HEK293 (cell line): ENCODE measurements at regions not wholly inside any gene's neighbourhood (a gene's known extent, or its start where the extent isn't known, plus 50 kb on each side); places are given as distances from the start of the nearest gene placed in this dataset.

Experiments
- KLF9 ChIP-seq: fragments of 450-650 bp; formaldehyde crosslinking; IDR thresholded peaks from 2 replicates; pipeline ENCODE4 v1.5.1; 2016; ENCODE audit warnings: missing biosample characterization, missing genetic modification characterization, low read depth
- TCF7L2 ChIP-seq: IDR thresholded peaks from 2 replicates; pipeline ENCODE4 v1.6.1; 2011; ENCODE audit warnings: low read depth, mild to moderate bottlenecking, inconsistent platforms, low read length, moderate library complexity, borderline replicate concordance
- TRIM28 ChIP-seq: IDR thresholded peaks from 2 replicates; pipeline ENCODE4 v1.6.1; 2011; ENCODE audit warnings: low read length, control low read depth, borderline replicate concordance
- YY1 ChIP-seq: fragments of 450-650 bp; formaldehyde crosslinking; IDR thresholded peaks from 2 replicates; pipeline ENCODE4 v1.5.1; 2018; ENCODE audit warnings: missing biosample characterization, missing genetic modification characterization
- ZNF335 ChIP-seq: fragments of 450-650 bp; formaldehyde crosslinking; conservative IDR thresholded peaks from 2 replicates; pipeline ENCODE4 v1.5.1; 2016; ENCODE audit warnings: missing biosample characterization, missing genetic modification characterization
- ZNF350 ChIP-seq: fragments of 450-650 bp; formaldehyde crosslinking; IDR thresholded peaks from 2 replicates; pipeline ENCODE4 v1.5.0; 2017; ENCODE audit warnings: missing biosample characterization, mild to moderate bottlenecking, missing genetic modification characterization
- ZNF354C ChIP-seq: fragments of 450-650 bp; formaldehyde crosslinking; IDR thresholded peaks from 2 replicates; pipeline ENCODE4 v1.5.1; 2016; ENCODE audit warnings: missing biosample characterization, missing genetic modification characterization, low read depth, borderline replicate concordance
- ZNF433 ChIP-seq: fragments of 450-650 bp; formaldehyde crosslinking; IDR thresholded peaks from 2 replicates; pipeline ENCODE4 v1.5.1; 2016; ENCODE audit warnings: missing biosample characterization, missing genetic modification characterization, low read depth
- ZNF555 ChIP-seq: fragments of 450-650 bp; formaldehyde crosslinking; conservative IDR thresholded peaks from 2 replicates; pipeline ENCODE4 v1.5.1; 2017; ENCODE audit warnings: missing biosample characterization, mild to moderate bottlenecking, missing genetic modification characterization, inconsistent platforms
- ZNF658 ChIP-seq: fragments of 450-650 bp; formaldehyde crosslinking; IDR thresholded peaks from 2 replicates; pipeline ENCODE4; 2016; ENCODE audit warnings: missing biosample characterization, missing genetic modification characterization
- TF ChIP-seq, protein P1 (sequence below): fragments of 450-650 bp; formaldehyde crosslinking; IDR thresholded peaks from 2 replicates; pipeline ENCODE4 v1.5.1; 2016; ENCODE audit warnings: missing biosample characterization, missing genetic modification characterization
- TF ChIP-seq, protein P2 (sequence below): fragments of 450-650 bp; formaldehyde crosslinking; IDR thresholded peaks from 2 replicates; pipeline ENCODE4 v1.5.1; 2016; ENCODE audit warnings: missing biosample characterization, missing genetic modification characterization
- TF ChIP-seq, protein P3 (sequence below): fragments of 450-650 bp; formaldehyde crosslinking; IDR thresholded peaks from 2 replicates; pipeline ENCODE4 v1.5.1; 2016; ENCODE audit warnings: missing biosample characterization, missing genetic modification characterization
- TF ChIP-seq, protein P4 (sequence below): fragments of 450-650 bp; formaldehyde crosslinking; IDR thresholded peaks from 2 replicates; pipeline ENCODE4 v1.5.1; 2016; ENCODE audit warnings: missing biosample characterization, missing genetic modification characterization

DNA sequence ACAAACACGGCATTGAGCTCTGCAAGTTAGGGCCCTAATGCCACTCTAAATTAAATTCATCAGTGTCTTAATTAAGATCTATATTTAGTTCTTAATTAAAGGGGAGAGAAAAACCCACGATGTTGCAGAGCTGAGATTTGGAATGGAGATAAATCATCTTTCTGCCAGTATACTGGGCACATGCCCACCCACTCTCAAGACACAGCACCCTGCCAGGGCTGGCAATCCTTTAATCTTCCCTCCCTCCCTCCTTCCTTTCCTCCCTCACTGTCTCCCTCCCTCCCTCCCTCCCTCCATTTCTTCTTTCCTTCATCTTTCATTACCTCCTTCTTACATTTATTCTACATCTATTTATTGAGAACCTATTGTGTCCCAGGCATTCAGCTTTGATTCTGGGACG lies 194.8 kb downstream of the BUD13 start:
- no peak for TF ChIP-seq ZNF658 (tag by site-specific recombination)
- no peak for TF ChIP-seq ZNF350 (tag by site-specific recombination)
- TF ChIP-seq ZNF354C, result no peak
- TF ChIP-seq ZNF555 (tag by site-specific recombination), result no peak
- no peak for TF ChIP-seq TRIM28
- no peak for TF ChIP-seq ZNF335
- no peak for TF ChIP-seq TCF7L2
- TF ChIP-seq KLF9 (tag by site-specific recombination), result no peak
- TF ChIP-seq, protein P1, sequence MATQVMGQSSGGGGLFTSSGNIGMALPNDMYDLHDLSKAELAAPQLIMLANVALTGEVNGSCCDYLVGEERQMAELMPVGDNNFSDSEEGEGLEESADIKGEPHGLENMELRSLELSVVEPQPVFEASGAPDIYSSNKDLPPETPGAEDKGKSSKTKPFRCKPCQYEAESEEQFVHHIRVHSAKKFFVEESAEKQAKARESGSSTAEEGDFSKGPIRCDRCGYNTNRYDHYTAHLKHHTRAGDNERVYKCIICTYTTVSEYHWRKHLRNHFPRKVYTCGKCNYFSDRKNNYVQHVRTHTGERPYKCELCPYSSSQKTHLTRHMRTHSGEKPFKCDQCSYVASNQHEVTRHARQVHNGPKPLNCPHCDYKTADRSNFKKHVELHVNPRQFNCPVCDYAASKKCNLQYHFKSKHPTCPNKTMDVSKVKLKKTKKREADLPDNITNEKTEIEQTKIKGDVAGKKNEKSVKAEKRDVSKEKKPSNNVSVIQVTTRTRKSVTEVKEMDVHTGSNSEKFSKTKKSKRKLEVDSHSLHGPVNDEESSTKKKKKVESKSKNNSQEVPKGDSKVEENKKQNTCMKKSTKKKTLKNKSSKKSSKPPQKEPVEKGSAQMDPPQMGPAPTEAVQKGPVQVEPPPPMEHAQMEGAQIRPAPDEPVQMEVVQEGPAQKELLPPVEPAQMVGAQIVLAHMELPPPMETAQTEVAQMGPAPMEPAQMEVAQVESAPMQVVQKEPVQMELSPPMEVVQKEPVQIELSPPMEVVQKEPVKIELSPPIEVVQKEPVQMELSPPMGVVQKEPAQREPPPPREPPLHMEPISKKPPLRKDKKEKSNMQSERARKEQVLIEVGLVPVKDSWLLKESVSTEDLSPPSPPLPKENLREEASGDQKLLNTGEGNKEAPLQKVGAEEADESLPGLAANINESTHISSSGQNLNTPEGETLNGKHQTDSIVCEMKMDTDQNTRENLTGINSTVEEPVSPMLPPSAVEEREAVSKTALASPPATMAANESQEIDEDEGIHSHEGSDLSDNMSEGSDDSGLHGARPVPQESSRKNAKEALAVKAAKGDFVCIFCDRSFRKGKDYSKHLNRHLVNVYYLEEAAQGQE, result no peak
- TF ChIP-seq, protein P2, sequence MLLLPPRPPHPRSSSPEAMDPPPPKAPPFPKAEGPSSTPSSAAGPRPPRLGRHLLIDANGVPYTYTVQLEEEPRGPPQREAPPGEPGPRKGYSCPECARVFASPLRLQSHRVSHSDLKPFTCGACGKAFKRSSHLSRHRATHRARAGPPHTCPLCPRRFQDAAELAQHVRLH (tag by site-specific recombination), result no peak
- TF ChIP-seq, protein P3, sequence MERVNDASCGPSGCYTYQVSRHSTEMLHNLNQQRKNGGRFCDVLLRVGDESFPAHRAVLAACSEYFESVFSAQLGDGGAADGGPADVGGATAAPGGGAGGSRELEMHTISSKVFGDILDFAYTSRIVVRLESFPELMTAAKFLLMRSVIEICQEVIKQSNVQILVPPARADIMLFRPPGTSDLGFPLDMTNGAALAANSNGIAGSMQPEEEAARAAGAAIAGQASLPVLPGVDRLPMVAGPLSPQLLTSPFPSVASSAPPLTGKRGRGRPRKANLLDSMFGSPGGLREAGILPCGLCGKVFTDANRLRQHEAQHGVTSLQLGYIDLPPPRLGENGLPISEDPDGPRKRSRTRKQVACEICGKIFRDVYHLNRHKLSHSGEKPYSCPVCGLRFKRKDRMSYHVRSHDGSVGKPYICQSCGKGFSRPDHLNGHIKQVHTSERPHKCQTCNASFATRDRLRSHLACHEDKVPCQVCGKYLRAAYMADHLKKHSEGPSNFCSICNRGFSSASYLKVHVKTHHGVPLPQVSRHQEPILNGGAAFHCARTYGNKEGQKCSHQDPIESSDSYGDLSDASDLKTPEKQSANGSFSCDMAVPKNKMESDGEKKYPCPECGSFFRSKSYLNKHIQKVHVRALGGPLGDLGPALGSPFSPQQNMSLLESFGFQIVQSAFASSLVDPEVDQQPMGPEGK (tag by site-specific recombination), result no peak
- no peak for TF ChIP-seq ZNF433 (tag by site-specific recombination)
- no peak for TF ChIP-seq YY1 (tag by site-specific recombination)
- TF ChIP-seq, protein P4, sequence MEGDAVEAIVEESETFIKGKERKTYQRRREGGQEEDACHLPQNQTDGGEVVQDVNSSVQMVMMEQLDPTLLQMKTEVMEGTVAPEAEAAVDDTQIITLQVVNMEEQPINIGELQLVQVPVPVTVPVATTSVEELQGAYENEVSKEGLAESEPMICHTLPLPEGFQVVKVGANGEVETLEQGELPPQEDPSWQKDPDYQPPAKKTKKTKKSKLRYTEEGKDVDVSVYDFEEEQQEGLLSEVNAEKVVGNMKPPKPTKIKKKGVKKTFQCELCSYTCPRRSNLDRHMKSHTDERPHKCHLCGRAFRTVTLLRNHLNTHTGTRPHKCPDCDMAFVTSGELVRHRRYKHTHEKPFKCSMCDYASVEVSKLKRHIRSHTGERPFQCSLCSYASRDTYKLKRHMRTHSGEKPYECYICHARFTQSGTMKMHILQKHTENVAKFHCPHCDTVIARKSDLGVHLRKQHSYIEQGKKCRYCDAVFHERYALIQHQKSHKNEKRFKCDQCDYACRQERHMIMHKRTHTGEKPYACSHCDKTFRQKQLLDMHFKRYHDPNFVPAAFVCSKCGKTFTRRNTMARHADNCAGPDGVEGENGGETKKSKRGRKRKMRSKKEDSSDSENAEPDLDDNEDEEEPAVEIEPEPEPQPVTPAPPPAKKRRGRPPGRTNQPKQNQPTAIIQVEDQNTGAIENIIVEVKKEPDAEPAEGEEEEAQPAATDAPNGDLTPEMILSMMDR (tag by site-specific recombination), result no peak
